ENCODE measurements at regions not wholly inside any gene's neighbourhood (a gene's known extent, or its start where the extent isn't known, plus 50 kb on each side); places are given as distances from the start of the nearest gene placed in this dataset.

GRCh38 chr5:97377582-97377981 is 194.5 kb upstream of the RIOK2 start:
- Histone ChIP-seq H3K27me3 (ENCODE audit: insufficient read depth, low read length) (no peaks in the 10 kb centered on the region), H3K9ac (ENCODE audit: low read length) (no peak overlapping the region)
- no peak overlapping the region for H3K4me3 Mint-ChIP-seq (ENCODE audit: unreplicated experiment)

GRCh38 chr5:97383996-97384395 is 200.9 kb upstream of the RIOK2 start:
- no peak for TF ChIP-seq CTCF (IDR thresholded peaks at IDR 0.05; ENCODE audit: insufficient read depth, low read depth, low read length)
- no peak for TF ChIP-seq EZH2 (IDR thresholded peaks at IDR 0.05; ENCODE audit: insufficient read depth, low read length)
- FAIRE-seq, result peak; percentile 64
- no peak overlapping the region for H3K27ac ChIP-seq (ENCODE audit: low read depth, low read length)
- H3K27me3 ChIP-seq (ENCODE audit: insufficient read depth, low read length), result no peaks in the 10 kb centered on the region
- Mint-ChIP-seq H3K4me1 (ENCODE audit: low read depth, unreplicated experiment) (peaks cover 8% of the 10 kb centered on the region), H3K9me3 (ENCODE audit: unreplicated experiment) (no peaks in the 10 kb centered on the region), H3K27ac (ENCODE audit: unreplicated experiment) (peak overlapping the region; percentile 38), H3K36me3 (ENCODE audit: low read depth, unreplicated experiment) (no peaks in the 10 kb centered on the region), H3K4me3 (ENCODE audit: unreplicated experiment) (no peak overlapping the region), H3K27me3 (ENCODE audit: low read depth, unreplicated experiment) (no peaks in the 10 kb centered on the region)
- H2AFZ ChIP-seq (ENCODE audit: low read depth, low read length), result no peak overlapping the region
- H3K4me1 ChIP-seq (ENCODE audit: insufficient read depth, low read length), result no peaks in the 10 kb centered on the region
- no peak overlapping the region for H3K4me3 ChIP-seq (ENCODE audit: insufficient read depth, low read depth, low read length)
- H3K9me3 ChIP-seq (ENCODE audit: insufficient read depth, low read depth, low read length), result no peaks in the 10 kb centered on the region
- H3K4me2 ChIP-seq (ENCODE audit: low read length), result no peak overlapping the region
- no peaks in the 10 kb centered on the region for H3K79me2 ChIP-seq (ENCODE audit: insufficient read depth, low read length)
- no peaks in the 10 kb centered on the region for H3K36me3 ChIP-seq (ENCODE audit: insufficient read depth, low read length)
- DNase-seq (ENCODE audit: low read depth), result peak; percentile 41
- no peak overlapping the region for H3K9ac ChIP-seq (ENCODE audit: low read length)
- no peaks in the 10 kb centered on the region for H4K20me1 ChIP-seq (ENCODE audit: insufficient read depth, low read length)

More at GRCh38 chr5:97377582-97377981, 194.5 kb upstream of the RIOK2 start:
- Mint-ChIP-seq H3K4me1 (ENCODE audit: low read depth, unreplicated experiment) (no peaks in the 10 kb centered on the region), H3K27me3 (ENCODE audit: low read depth, unreplicated experiment) (no peaks in the 10 kb centered on the region), H3K9me3 (ENCODE audit: unreplicated experiment) (no peaks in the 10 kb centered on the region), H3K36me3 (ENCODE audit: low read depth, unreplicated experiment) (no peaks in the 10 kb centered on the region), H3K27ac (ENCODE audit: unreplicated experiment) (no peak overlapping the region)
- H3K4me3 ChIP-seq (ENCODE audit: insufficient read depth, low read depth, low read length), result no peak overlapping the region
- H3K4me2 ChIP-seq (ENCODE audit: low read length), result no peak overlapping the region
- FAIRE-seq (no peak), DNase-seq (ENCODE audit: low read depth) (no peak)
- no peak overlapping the region for H3K27ac ChIP-seq (ENCODE audit: low read depth, low read length)
- no peaks in the 10 kb centered on the region for H3K79me2 ChIP-seq (ENCODE audit: insufficient read depth, low read length)
- H2AFZ ChIP-seq (ENCODE audit: low read depth, low read length), result no peak overlapping the region
- no peaks in the 10 kb centered on the region for H3K9me3 ChIP-seq (ENCODE audit: insufficient read depth, low read depth, low read length)
- TF ChIP-seq EZH2 (IDR thresholded peaks at IDR 0.05; ENCODE audit: insufficient read depth, low read length) (no peak), CTCF (IDR thresholded peaks at IDR 0.05; ENCODE audit: insufficient read depth, low read depth, low read length) (no peak)
- no peaks in the 10 kb centered on the region for H3K36me3 ChIP-seq (ENCODE audit: insufficient read depth, low read length)
- no peaks in the 10 kb centered on the region for H4K20me1 ChIP-seq (ENCODE audit: insufficient read depth, low read length)
- no peaks in the 10 kb centered on the region for H3K4me1 ChIP-seq (ENCODE audit: insufficient read depth, low read length)

- no peak for FAIRE-seq
Observed at GRCh38 chr5:97388794-97389193, 205.7 kb upstream of the RIOK2 start.

More at GRCh38 chr5:97388794-97389193, 205.7 kb upstream of the RIOK2 start:
- Histone ChIP-seq H3K79me2 (ENCODE audit: insufficient read depth, low read length) (no peaks in the 10 kb centered on the region), H3K9me3 (ENCODE audit: insufficient read depth, low read depth, low read length) (no peaks in the 10 kb centered on the region), H4K20me1 (ENCODE audit: insufficient read depth, low read length) (no peaks in the 10 kb centered on the region), H3K36me3 (ENCODE audit: insufficient read depth, low read length) (no peaks in the 10 kb centered on the region), H3K27ac (ENCODE audit: low read depth, low read length) (no peak overlapping the region), H3K4me3 (ENCODE audit: insufficient read depth, low read depth, low read length) (no peak overlapping the region), H3K4me1 (ENCODE audit: insufficient read depth, low read length) (no peaks in the 10 kb centered on the region), H3K27me3 (ENCODE audit: insufficient read depth, low read length) (no peaks in the 10 kb centered on the region), H3K4me2 (ENCODE audit: low read length) (no peak overlapping the region), H3K9ac (ENCODE audit: low read length) (no peak overlapping the region), H2AFZ (ENCODE audit: low read depth, low read length) (no peak overlapping the region)
- no peak for TF ChIP-seq EZH2 (IDR thresholded peaks at IDR 0.05; ENCODE audit: insufficient read depth, low read length)
- no peak for TF ChIP-seq CTCF (IDR thresholded peaks at IDR 0.05; ENCODE audit: insufficient read depth, low read depth, low read length)
- peaks cover 6% of the 10 kb centered on the region for H3K4me1 Mint-ChIP-seq (ENCODE audit: low read depth, unreplicated experiment)
- no peak for DNase-seq (ENCODE audit: low read depth)
- peaks cover 2% of the 10 kb centered on the region for H3K9me3 Mint-ChIP-seq (ENCODE audit: unreplicated experiment)
- H3K27me3 Mint-ChIP-seq (ENCODE audit: low read depth, unreplicated experiment), result no peaks in the 10 kb centered on the region
- H3K36me3 Mint-ChIP-seq (ENCODE audit: low read depth, unreplicated experiment), result no peaks in the 10 kb centered on the region
- no peak overlapping the region for H3K27ac Mint-ChIP-seq (ENCODE audit: unreplicated experiment)
- H3K4me3 Mint-ChIP-seq (ENCODE audit: unreplicated experiment), result no peak overlapping the region
